ENCODE measurements at regions not wholly inside any gene's neighbourhood (a gene's known extent, or its start where the extent isn't known, plus 50 kb on each side); places are given as distances from the start of the nearest gene placed in this dataset.

DNA sequence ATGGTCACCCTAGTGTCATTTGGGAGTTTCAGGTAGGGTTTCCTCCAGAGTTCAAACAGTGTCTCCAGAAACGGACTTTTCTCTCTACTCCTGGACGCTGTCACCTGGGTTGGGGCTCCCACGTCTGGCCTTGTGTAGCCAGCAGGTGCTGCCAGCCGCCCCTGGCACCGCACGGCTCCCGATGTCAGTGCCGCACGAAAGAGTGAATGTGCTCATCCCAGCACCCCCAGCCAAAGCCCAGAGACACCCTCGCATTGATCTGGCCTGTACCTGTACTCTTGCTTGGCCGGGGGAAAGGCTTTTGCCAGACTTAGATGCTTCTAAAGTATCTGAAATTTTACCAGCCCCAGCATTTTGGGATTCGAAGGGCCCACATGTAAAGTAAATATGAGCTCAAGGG lies 351.9 kb downstream of the C16orf95 start:
- peaks cover 7% of the 10 kb centered on the region for H3K27me3 ChIP-seq (ENCODE audit: control insufficient read depth, insufficient read depth, low read length)
- H4K20me1 ChIP-seq (ENCODE audit: control insufficient read depth, extremely low read depth, insufficient read depth, low read length): no peaks in the 10 kb centered on the region
- no peak for TF ChIP-seq EZH2 (IDR thresholded peaks at IDR 0.05; ENCODE audit: low read length, missing control alignments)
- TF ChIP-seq, protein P1, sequence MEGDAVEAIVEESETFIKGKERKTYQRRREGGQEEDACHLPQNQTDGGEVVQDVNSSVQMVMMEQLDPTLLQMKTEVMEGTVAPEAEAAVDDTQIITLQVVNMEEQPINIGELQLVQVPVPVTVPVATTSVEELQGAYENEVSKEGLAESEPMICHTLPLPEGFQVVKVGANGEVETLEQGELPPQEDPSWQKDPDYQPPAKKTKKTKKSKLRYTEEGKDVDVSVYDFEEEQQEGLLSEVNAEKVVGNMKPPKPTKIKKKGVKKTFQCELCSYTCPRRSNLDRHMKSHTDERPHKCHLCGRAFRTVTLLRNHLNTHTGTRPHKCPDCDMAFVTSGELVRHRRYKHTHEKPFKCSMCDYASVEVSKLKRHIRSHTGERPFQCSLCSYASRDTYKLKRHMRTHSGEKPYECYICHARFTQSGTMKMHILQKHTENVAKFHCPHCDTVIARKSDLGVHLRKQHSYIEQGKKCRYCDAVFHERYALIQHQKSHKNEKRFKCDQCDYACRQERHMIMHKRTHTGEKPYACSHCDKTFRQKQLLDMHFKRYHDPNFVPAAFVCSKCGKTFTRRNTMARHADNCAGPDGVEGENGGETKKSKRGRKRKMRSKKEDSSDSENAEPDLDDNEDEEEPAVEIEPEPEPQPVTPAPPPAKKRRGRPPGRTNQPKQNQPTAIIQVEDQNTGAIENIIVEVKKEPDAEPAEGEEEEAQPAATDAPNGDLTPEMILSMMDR (conservative IDR thresholded peaks at IDR 0.05 in 1 of 2, IDR thresholded peaks at IDR 0.05 in 1 of 2; ENCODE audit: low read depth in 1 of 2, low read length in 2 of 2): no peak
- H3K4me3 ChIP-seq (replicated peaks in 1 of 4; ENCODE audit: control extremely low read depth in 1 of 4, insufficient read depth in 1 of 4, low read depth in 3 of 4, low read length in 4 of 4): no peak overlapping the region
- H3K36me3 ChIP-seq (ENCODE audit: control insufficient read depth, insufficient read depth, low read length): no peaks in the 10 kb centered on the region
- no peak for DNase-seq (ENCODE audit: low read depth in 2 of 2)
- H3K27ac ChIP-seq (ENCODE audit: insufficient read depth, low read length): no peak overlapping the region
- H3K4me2 ChIP-seq (ENCODE audit: extremely low read depth, insufficient read depth, low read length): no peak overlapping the region
- peaks cover 5% of the 10 kb centered on the region for H3K4me1 ChIP-seq (ENCODE audit: control insufficient read depth, extremely low read depth, insufficient read depth, low read length)
- H3K9ac ChIP-seq (ENCODE audit: insufficient read depth, low read length): no peak overlapping the region
- H3K79me2 ChIP-seq (ENCODE audit: control insufficient read depth, insufficient read depth, low read length): no peaks in the 10 kb centered on the region
- no peak overlapping the region for H2AFZ ChIP-seq (ENCODE audit: low read length)
- no peaks in the 10 kb centered on the region for H3K9me3 ChIP-seq (ENCODE audit: control insufficient read depth, insufficient read depth, low read depth, low read length)

GRCh38 chr16:86965840-86966550 lies 351.2 kb downstream of the C16orf95 start:
- Histone ChIP-seq H3K27me3 (ENCODE audit: control insufficient read depth, insufficient read depth, low read length) (peaks cover 7% of the 10 kb centered on the region), H3K4me2 (ENCODE audit: extremely low read depth, insufficient read depth, low read length) (no peak overlapping the region), H3K36me3 (ENCODE audit: control insufficient read depth, insufficient read depth, low read length) (no peaks in the 10 kb centered on the region), H3K9ac (ENCODE audit: insufficient read depth, low read length) (no peak overlapping the region), H3K9me3 (ENCODE audit: control insufficient read depth, insufficient read depth, low read depth, low read length) (no peaks in the 10 kb centered on the region), H3K79me2 (ENCODE audit: control insufficient read depth, insufficient read depth, low read length) (no peaks in the 10 kb centered on the region), H3K27ac (ENCODE audit: insufficient read depth, low read length) (no peak overlapping the region), H3K4me1 (ENCODE audit: control insufficient read depth, extremely low read depth, insufficient read depth, low read length) (peaks cover under 1% of the 10 kb centered on the region), H3K4me3 (replicated peaks in 1 of 4; ENCODE audit: control extremely low read depth in 1 of 4, insufficient read depth in 1 of 4, low read depth in 3 of 4, low read length in 4 of 4) (no peak overlapping the region), H4K20me1 (ENCODE audit: control insufficient read depth, extremely low read depth, insufficient read depth, low read length) (no peaks in the 10 kb centered on the region), H2AFZ (ENCODE audit: low read length) (no peak overlapping the region)
- no peak for TF ChIP-seq EZH2 (IDR thresholded peaks at IDR 0.05; ENCODE audit: low read length, missing control alignments)
- TF ChIP-seq, protein P1 (conservative IDR thresholded peaks at IDR 0.05 in 1 of 2, IDR thresholded peaks at IDR 0.05 in 1 of 2; ENCODE audit: low read depth in 1 of 2, low read length in 2 of 2): no peak
- no peak for DNase-seq (ENCODE audit: low read depth in 2 of 2)

- DNase-seq (ENCODE audit: low read depth in 2 of 2): no peak
- peaks cover 7% of the 10 kb centered on the region for H3K27me3 ChIP-seq (ENCODE audit: control insufficient read depth, insufficient read depth, low read length)
- H4K20me1 ChIP-seq (ENCODE audit: control insufficient read depth, extremely low read depth, insufficient read depth, low read length): no peaks in the 10 kb centered on the region
Measured at GRCh38 chr16:86966777-86967176, 350.4 kb downstream of the C16orf95 start.

More at GRCh38 chr16:86966777-86967176, 350.4 kb downstream of the C16orf95 start:
- H2AFZ ChIP-seq (ENCODE audit: low read length): no peak overlapping the region
- H3K4me1 ChIP-seq (ENCODE audit: control insufficient read depth, extremely low read depth, insufficient read depth, low read length): no peaks in the 10 kb centered on the region
- no peaks in the 10 kb centered on the region for H3K36me3 ChIP-seq (ENCODE audit: control insufficient read depth, insufficient read depth, low read length)
- no peak overlapping the region for H3K4me3 ChIP-seq (replicated peaks in 1 of 4; ENCODE audit: control extremely low read depth in 1 of 4, insufficient read depth in 1 of 4, low read depth in 3 of 4, low read length in 4 of 4)
- TF ChIP-seq, protein P1 (conservative IDR thresholded peaks at IDR 0.05 in 1 of 2, IDR thresholded peaks at IDR 0.05 in 1 of 2; ENCODE audit: low read depth in 1 of 2, low read length in 2 of 2): no peak
- no peak for TF ChIP-seq EZH2 (IDR thresholded peaks at IDR 0.05; ENCODE audit: low read length, missing control alignments)
- H3K9ac ChIP-seq (ENCODE audit: insufficient read depth, low read length): no peak overlapping the region
- no peak overlapping the region for H3K4me2 ChIP-seq (ENCODE audit: extremely low read depth, insufficient read depth, low read length)
- H3K79me2 ChIP-seq (ENCODE audit: control insufficient read depth, insufficient read depth, low read length): no peaks in the 10 kb centered on the region
- H3K27ac ChIP-seq (ENCODE audit: insufficient read depth, low read length): no peak overlapping the region
- H3K9me3 ChIP-seq (ENCODE audit: control insufficient read depth, insufficient read depth, low read depth, low read length): no peaks in the 10 kb centered on the region
